ENCODE measurements at regions not wholly inside any gene's neighbourhood (a gene's known extent, or its start where the extent isn't known, plus 50 kb on each side); places are given as distances from the start of the nearest gene placed in this dataset.

GRCh38 chr14:34237081-34237480, 225.0 kb downstream of the SPTSSA start:
- Histone ChIP-seq H3K4me3 (ENCODE audit: low read depth in 1 of 2, low read length in 1 of 2) (no peak overlapping the region), H3K9me3 (no peaks in the 10 kb centered on the region), H3K4me1 (ENCODE audit: control insufficient read depth in 1 of 2, insufficient read depth in 1 of 2, low read depth in 1 of 2, low read length in 1 of 2) (no peaks in the 10 kb centered on the region), H3K36me3 (no peaks in the 10 kb centered on the region), H3K27me3 (peaks cover 14% of the 10 kb centered on the region), H3K27ac (no peak overlapping the region)
- TF ChIP-seq, protein P1, sequence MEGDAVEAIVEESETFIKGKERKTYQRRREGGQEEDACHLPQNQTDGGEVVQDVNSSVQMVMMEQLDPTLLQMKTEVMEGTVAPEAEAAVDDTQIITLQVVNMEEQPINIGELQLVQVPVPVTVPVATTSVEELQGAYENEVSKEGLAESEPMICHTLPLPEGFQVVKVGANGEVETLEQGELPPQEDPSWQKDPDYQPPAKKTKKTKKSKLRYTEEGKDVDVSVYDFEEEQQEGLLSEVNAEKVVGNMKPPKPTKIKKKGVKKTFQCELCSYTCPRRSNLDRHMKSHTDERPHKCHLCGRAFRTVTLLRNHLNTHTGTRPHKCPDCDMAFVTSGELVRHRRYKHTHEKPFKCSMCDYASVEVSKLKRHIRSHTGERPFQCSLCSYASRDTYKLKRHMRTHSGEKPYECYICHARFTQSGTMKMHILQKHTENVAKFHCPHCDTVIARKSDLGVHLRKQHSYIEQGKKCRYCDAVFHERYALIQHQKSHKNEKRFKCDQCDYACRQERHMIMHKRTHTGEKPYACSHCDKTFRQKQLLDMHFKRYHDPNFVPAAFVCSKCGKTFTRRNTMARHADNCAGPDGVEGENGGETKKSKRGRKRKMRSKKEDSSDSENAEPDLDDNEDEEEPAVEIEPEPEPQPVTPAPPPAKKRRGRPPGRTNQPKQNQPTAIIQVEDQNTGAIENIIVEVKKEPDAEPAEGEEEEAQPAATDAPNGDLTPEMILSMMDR (IDR thresholded peaks at IDR 0.05): no peak

DNA sequence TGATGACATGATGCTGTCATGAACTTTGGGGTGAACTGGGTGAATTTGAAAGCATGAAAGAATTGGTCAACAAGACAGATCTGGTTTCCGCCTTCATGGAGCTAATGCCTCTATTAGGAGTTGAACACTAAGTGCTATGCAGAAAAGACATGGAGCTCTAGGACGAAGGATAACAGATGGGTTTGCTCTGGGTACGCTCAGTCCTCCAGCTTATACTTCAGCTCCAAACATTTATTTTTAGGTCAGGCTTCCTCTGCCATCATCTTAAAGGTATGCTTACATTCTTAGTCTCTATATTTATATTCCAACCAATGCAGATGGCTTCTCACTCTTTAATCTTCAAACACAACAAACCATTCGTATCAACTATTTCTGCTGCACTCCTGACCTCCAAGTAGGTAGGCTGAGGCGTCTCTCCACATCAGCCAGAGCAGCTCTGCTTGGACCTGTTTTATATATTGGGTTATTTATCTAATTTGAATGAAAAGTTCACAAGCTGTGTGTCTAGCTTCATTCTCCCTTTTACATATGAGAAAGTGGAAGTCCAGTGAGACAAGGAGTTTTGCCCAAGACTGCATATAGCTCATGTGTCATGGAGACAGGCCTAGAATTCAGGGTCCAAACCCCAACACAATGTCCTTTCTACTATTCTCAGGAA, 226.3 kb downstream of the SPTSSA start:
- Histone ChIP-seq H3K9me3 (no peaks in the 10 kb centered on the region), H3K27ac (no peak overlapping the region), H3K27me3 (peaks cover 14% of the 10 kb centered on the region), H3K4me1 (ENCODE audit: control insufficient read depth in 1 of 2, insufficient read depth in 1 of 2, low read depth in 1 of 2, low read length in 1 of 2) (no peaks in the 10 kb centered on the region), H3K36me3 (no peaks in the 10 kb centered on the region), H3K4me3 (ENCODE audit: low read depth in 1 of 2, low read length in 1 of 2) (no peak overlapping the region)
- TF ChIP-seq, protein P1 (IDR thresholded peaks at IDR 0.05): no peak

DNA sequence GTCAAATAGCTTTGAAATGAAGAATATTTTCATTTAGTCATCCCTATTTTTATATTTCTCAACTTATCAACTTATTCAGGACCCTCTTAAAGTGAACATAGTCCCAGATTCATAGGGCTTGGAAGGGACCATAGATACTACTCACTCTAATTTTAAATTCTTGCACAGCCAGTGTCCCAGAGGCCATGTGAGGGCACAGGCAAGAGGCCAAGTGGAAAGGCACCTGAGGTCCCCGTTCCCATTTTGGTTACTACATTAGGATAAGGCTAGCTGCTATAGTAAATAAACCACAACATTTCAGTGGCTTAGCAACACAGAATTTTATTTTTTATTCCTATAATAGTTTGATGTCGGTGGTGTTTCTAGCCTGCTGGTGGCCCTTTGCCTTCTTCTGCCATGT, 227.8 kb downstream of the SPTSSA start:
- no peak overlapping the region for H3K4me3 ChIP-seq (ENCODE audit: low read depth in 1 of 2, low read length in 1 of 2)
- TF ChIP-seq, protein P1 (IDR thresholded peaks at IDR 0.05): no peak
- no peaks in the 10 kb centered on the region for H3K4me1 ChIP-seq (ENCODE audit: control insufficient read depth in 1 of 2, insufficient read depth in 1 of 2, low read depth in 1 of 2, low read length in 1 of 2)
- no peaks in the 10 kb centered on the region for H3K36me3 ChIP-seq
- no peak overlapping the region for H3K27ac ChIP-seq
- no peaks in the 10 kb centered on the region for H3K9me3 ChIP-seq
- peaks cover 8% of the 10 kb centered on the region for H3K27me3 ChIP-seq

DNA sequence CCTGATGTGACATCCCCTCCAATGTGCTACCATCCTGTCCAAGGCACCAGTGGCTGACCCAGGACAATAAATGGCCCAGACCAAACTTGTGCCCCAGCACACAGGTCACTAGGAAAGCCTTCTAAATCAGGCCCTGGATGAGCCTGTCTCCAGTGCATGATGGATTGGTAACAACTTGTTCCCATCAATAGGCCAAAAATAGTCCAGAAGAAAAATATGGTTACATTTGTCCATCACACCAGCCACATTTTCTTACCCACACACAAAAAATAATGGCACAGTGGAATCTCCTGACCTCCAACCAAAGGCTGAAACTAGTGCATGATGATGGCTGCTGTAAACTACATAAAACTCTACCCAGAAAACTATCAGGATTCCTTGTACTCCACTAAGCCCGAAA, 228.4 kb downstream of the SPTSSA start:
- Histone ChIP-seq H3K36me3 (no peaks in the 10 kb centered on the region), H3K4me3 (ENCODE audit: low read depth in 1 of 2, low read length in 1 of 2) (no peak overlapping the region), H3K4me1 (ENCODE audit: control insufficient read depth in 1 of 2, insufficient read depth in 1 of 2, low read depth in 1 of 2, low read length in 1 of 2) (no peaks in the 10 kb centered on the region), H3K27me3 (peaks cover 4% of the 10 kb centered on the region), H3K9me3 (no peaks in the 10 kb centered on the region), H3K27ac (no peak overlapping the region)
- TF ChIP-seq, protein P1 (IDR thresholded peaks at IDR 0.05): no peak

DNA sequence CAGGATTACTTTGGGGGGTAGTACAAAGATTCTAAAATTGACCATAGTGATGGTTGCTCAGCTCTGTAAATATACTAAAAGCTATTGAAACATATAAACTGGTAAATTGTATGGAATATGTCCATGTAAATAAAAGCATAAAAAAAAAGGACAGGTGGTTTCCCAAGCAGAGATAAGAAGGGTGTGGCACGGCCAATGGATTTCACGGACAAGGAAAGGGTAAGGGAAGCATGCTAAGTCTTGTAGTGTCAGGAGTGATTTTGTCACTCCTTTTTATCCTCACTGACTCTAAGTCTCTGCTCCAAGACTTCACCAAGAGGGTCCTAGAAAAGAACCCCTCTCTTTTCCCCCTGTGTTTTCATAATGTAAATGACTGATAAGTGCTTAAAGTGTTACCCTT, 229.2 kb downstream of the SPTSSA start:
- no peaks in the 10 kb centered on the region for H3K4me1 ChIP-seq (ENCODE audit: control insufficient read depth in 1 of 2, insufficient read depth in 1 of 2, low read depth in 1 of 2, low read length in 1 of 2)
- H3K27ac ChIP-seq: no peak overlapping the region
- peaks cover 3% of the 10 kb centered on the region for H3K27me3 ChIP-seq
- no peaks in the 10 kb centered on the region for H3K9me3 ChIP-seq
- no peak overlapping the region for H3K4me3 ChIP-seq (ENCODE audit: low read depth in 1 of 2, low read length in 1 of 2)
- H3K36me3 ChIP-seq: no peaks in the 10 kb centered on the region
- TF ChIP-seq, protein P1 (IDR thresholded peaks at IDR 0.05): no peak
